ENCODE measurements at regions not wholly inside any gene's neighbourhood (a gene's known extent, or its start where the extent isn't known, plus 50 kb on each side); places are given as distances from the start of the nearest gene placed in this dataset.

DNA sequence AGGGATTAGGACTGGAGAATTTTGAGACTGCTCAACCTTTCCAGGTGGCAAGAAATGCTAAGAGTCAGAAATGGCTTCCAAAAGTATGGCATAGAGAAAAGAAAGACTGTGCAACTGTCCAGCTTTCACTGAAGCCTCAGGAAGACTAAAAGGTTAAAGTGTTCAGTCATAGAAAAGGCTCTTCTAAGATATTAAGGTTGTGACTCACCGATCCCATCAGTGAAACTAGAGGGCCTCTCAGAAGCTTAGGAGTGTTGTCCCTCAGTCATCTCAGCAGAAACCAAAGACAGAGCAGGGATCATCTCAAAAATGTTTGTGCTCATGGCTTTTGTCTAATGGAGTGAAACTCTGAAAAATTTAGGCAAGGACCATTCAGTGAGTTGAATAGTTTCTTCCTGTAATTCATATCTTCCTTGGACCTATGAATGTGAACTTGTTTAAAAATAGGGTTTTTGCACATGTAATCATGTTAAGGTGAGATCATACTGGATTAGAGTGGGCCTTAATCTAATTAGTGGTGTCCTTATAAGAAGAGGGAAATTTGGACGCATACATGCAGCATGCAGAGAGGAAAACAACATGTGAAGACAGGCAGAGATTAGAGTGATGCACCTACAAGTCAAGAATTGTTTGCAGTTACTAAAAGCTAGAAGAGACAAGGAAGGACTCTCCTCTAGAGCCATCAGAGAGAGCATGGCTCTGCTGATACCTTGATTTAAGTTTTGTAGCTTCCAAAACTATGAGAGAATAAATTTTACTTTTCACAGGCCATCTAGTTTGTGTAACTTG lies 71.3 kb downstream of the RPE65 start:
- no peak for DNase-seq (ENCODE audit: low read depth in 2 of 2)

DNA sequence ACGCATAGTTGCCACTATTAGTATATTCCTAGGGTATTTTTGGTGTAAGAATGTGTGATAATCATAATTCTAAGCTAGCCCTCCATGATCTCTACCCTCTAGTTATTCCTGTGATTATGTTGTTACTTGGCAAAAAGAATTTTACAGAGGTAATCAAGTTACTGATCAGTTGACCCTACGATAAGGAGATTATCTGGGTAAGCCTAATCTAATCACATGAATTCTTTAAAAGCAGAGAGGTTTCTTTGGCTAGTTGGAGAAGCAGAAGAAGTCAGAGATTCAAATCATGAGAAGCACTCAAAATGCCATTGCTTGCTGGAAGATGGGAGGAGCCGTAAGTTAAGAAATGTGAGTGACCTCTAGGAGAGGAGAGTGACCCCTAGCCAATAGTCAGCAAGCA lies 72.7 kb downstream of the RPE65 start:
- no peak for DNase-seq (ENCODE audit: low read depth in 2 of 2)

DNA sequence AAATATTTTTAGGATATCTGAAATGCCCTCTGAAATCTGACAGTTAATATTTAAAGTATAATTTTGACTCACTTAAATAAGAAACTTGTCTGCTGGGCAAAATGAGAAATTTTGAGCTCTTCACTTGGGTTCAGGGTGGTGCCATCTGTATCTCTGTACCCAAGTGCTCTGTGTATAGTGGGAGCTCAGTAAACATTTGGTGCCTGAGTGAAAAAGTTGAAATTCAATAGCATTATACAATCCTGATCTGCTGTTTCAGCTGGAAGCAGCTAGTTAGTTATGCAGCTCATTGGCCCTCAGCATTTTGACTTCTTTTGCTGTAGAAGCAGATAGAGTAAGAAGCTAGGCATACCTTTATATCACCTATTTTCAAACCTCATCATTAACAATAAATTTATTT lies 73.3 kb downstream of the RPE65 start:
- DNase-seq (ENCODE audit: low read depth in 2 of 2) = no peak

DNA sequence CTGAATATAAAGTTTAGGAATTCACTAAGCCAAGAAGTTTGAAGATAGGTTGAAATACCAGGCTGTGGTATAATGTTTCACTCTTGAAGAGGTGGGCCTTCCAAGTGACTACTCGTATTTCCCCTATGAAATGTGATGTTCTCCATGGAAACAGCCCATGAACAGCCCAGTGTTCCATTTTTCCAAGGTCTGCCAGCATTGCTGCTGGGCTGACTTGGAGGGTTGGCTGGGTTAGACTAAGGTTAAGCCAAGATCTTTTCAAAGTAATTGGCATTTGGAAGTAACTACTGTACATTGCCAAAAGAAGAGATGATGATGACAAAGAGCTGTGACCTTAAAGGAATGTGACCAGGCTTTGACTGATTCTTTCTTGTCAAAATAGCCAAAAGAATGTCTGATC lies 73.8 kb downstream of the RPE65 start:
- DNase-seq (ENCODE audit: low read depth in 2 of 2) = no peak

DNA sequence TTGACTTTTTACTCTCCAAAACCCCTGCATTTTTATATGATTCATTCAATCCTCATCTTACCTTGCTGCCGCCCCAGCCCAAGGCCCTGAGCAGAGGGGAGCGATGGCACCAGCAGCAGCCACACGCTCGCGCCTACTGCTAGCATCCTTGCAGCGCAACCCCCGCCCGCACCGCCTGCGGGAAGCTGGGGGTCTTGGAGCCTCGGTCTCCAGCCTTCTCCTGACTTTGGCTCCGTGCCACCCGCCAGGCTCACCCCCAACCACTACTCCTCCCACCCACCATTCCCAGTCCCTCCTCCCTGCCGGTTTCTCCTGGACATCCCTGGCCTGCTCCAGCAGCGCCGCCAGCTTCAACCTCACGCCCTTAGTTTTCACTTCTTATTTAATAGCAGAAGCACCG lies 76.6 kb downstream of the RPE65 start:
- DNase-seq (ENCODE audit: low read depth in 2 of 2) = no peak

DNA sequence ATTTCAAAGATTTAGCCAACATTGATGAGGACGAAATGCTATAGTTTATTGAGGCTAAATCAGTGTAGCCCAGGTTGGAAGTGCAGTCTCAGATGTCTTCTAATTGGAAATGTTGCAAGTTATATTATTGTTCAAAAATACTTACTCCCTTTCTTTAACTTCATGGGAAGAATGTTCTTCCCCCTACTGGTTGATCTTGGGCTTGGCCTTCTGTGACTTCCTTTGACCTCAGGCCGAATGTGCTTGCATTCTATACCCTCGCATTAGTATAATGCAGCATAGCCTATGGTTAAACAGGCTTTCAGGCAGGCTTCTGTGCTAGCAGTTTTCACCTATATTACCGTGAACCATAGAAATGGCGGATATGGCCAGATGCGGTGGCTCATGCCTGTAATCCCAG lies 77.3 kb downstream of the RPE65 start:
- DNase-seq (ENCODE audit: low read depth in 2 of 2) = no peak

DNA sequence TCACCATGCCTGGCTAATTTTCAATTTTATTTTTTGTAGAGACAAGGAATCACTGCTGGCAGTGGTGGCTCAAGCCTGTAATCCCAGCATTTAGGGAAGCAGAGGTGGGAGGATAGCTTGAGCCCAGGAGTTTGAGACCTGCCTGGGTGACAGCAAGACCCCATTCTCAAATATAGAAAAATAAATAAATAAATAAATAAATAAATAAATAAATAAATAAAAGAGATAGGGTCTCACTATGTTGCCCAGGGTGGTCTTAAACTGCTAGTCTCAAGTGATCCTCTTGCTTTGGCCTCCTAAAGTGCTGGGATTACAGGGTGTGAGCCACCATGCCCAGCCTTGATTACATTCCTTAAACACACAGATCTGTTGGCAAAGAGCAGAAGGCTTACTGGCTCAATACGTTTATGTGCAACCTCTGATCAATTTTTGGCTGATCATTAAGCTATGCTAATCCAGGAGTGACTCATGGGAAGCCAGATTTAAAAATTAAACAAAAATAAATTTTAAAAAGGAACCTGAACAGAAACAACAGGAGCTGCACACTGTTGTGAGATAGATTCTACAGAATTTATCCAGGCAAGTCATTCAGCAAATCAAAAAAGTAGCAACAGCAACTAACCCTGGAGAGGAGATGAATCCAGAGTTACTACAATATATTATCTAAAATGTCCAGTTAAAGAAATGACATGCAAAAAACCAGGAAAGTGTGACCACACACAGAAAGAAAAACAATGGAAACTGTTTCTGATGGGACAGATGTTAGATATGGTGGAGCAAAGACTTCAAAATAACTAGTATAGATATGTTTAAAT lies 79.4 kb downstream of the RPE65 start:
- DNase-seq (ENCODE audit: low read depth in 2 of 2) = no peak

DNA sequence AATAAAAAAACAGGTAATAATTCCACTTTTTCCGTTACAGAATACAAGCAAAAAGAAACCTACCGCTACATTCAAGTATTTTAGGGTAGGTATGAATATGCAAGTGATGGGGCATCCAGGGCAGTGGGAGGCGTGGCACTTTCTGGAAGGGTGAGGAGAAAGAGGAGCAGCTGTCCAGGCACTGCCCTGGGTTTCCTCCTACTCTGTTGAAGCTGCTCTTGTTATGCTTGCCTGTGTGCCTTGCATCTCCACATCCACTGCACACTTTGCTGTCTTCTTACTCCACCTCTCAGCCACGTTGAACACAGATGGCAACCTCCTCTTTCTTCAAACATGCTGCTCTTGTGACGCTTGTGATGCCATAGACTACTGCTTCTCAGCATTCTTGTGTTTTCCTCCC lies 83.2 kb downstream of the RPE65 start:
- no peak for DNase-seq (ENCODE audit: low read depth in 2 of 2)

DNA sequence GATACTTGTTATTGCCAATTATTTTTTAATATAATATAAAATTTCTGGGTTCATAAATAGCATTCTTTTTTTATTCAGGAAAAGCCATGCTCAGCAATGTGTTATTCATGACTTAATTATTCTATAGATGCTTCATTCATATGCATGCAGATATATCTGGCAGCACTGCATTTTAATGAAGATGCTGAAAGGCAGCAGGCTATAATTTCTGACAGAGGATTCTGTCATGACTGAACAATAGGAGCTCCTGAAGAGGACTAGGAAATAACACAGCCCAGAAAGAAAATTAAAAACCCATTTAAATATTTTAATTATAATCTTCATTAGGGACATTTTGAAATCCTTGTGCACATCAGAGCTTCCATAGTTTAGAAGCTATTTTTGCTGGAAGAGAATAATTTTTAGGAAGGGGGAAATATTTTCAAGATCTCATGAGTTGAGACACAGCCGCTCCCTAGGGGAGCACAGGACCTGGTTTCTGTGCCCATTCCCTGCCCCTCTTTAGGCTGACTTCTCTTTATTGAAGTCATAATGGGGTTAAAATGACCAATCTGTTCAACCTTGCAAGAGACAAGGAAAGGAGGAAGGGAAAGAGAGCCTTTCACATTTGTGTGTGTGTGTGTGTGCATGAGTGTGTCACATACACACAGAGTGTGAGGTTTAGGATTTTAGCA lies 83.9 kb downstream of the RPE65 start:
- no peak for DNase-seq (ENCODE audit: low read depth in 2 of 2)

DNA sequence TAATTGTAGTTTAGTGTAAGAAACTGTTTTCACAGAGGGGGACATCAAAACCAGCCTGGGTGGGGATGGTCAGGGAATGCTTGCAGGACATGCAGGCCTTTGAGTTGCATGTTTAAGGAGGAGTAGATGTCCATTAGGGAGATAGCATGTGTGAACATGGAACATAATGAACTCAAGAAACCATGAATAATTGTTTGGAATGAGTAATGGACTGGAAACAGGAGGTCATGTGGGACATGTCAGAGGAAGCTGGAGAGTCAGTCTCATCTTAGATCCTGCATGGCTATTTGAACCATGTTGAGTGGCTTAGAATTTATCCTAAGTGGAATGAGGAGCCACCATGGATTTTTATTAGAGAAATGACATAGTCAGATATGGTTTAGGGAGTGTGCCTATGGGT lies 86.4 kb downstream of the RPE65 start:
- no peak for DNase-seq (ENCODE audit: low read depth in 2 of 2)

DNA sequence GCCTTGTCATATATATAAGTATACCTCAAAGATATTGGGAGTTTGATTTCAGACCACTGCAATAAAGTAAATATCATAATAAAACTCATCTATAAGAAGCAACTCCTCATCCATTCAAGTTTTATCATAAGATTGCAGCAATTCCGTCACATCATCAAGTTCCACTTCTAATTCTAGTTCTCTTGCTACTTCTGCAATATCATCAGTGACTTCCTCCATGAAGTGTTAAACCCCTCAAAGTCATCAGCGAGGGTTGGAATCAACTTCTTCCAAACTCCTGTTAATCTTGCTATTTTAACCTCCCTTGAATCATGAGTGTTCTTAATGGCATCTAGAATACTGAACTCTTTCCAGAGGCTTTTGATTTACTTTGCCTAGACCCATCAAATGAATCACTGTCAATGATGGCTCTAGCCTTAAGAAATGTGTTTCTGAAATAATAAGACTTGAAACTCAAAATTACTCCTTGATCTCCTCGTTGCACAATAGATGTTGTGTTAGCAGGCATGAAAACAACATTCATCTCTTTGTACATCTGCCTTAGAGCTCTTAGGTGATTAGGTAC lies 88.3 kb downstream of the RPE65 start:
- DNase-seq (ENCODE audit: low read depth in 2 of 2) = no peak

DNA sequence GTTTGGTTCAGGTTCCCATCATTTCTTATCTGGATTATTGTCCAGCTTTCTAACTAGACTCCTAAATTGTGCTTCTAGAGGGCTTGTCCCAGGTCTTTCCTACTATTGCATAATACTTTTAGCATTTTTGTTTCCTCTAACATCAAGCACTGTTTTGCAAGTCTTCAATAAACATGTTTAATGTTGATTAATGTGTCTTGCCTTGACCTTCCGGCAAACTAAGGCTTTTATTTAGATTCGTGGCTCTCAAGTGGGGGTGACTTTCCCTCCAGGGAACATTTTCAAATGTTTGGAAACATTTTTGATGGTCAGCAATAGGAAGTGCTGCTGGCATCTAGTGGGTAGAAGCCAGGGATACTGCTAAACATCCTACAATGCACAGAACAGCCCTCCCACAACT lies 90.7 kb downstream of the RPE65 start:
- DNase-seq (ENCODE audit: low read depth in 2 of 2) = no peak

DNA sequence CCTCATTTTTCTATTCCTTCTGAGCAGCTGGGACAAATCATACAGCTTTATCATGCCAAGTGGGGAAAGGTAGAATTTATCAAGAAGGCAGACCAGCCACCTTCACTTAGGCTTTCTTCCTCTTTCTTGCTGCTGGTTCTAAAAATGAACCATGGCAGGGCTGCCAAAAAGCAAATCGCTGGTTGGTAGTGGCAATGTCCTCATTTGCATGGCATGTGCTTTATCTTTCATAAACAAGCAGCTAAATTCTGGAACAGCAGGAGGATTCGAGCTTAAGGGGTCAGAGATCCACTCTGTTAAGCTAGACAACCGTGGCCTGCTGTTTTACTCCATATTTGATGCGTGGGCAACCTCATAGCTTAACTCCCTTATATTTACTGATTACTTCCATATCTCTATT lies 91.3 kb downstream of the RPE65 start:
- DNase-seq (ENCODE audit: low read depth in 2 of 2) = no peak

DNA sequence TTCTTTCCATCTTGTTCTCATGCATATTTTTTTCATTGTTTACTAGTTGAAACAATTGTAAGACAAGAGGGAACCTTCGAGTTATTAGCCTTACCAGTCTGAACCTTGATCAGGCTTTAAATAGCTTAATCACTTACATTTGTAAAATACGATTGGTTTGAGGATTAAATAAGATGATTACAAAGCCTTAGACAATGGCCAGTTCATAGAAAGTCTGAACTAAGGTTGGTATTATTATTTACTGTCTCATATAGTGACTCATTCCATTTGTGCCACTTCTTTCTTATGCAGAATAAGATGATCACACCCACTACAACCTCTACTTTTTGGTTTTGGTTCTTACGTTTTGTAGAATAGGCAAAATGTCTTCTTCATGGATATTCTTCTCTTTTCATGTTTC lies 94.1 kb downstream of the RPE65 start:
- DNase-seq (ENCODE audit: low read depth in 2 of 2) = no peak

DNA sequence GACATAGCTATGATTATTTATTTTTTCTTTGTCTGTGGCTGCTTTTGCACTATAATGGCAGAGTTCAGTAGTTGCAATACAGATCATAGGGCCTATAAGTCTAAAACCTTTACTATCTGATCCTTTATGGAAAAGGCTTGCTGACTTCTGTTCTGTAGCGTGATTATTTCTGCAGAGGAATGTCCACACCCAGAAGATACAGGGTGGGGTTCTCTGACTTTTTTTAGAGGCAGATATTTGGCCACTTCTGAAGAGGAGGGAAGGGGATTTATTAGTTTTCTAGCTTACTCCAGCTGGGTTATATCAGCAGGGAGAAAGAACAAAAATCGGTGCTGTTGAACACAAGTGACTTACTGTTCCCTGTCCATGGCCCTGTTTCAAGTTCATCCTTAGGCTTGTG lies 97.6 kb downstream of the RPE65 start:
- no peak for DNase-seq (ENCODE audit: low read depth in 2 of 2)

DNA sequence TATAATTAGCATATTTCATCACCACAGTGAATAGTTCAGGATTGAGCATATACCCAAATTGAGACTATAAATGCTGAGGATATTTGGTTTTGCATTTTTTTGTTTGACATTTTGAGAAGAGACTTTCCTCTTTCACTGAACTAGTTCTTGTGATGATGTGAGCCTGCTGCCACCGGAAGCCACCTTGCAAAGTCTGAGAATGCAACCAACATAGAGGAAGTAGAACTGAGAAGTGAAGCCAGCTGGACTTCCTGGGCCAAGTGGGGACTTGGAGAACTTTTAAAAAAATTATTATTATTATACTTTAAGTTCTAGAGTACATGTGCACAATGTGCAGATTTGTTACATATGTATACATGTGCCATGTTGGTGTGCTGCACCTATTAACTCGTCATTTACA lies 102.3 kb downstream of the RPE65 start:
- DNase-seq (ENCODE audit: low read depth in 2 of 2) = no peak

DNA sequence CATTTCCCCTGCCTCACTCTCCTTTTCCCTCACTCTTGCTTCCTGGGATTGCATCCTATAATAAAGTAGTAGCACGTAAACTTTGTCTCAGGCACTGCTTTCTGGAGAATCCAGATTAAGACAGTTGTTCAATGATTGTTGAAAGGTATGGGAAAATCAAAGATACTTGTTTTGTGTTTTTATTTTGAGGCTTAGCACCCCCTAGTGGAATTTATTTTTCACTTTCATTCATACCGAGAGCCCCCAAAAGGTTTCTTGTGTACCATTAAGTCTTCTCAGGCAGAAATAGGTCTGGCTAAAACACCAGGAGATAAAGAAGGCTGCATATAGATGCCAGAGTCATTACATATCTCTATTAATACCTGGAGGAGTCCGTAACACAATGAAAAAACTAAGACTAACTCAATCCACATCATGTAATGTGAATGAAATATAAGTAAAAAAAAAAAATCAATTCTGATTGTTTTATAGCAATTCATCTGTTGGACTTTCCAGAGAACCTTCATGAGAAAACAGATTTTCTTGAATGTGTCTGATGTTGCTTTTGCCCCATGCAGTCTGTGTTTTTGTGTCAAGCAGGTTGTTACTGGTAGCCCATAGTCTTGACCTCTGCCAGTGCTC lies 103.5 kb downstream of the RPE65 start:
- DNase-seq (ENCODE audit: low read depth in 2 of 2) = peak; percentile 10 to 53

DNA sequence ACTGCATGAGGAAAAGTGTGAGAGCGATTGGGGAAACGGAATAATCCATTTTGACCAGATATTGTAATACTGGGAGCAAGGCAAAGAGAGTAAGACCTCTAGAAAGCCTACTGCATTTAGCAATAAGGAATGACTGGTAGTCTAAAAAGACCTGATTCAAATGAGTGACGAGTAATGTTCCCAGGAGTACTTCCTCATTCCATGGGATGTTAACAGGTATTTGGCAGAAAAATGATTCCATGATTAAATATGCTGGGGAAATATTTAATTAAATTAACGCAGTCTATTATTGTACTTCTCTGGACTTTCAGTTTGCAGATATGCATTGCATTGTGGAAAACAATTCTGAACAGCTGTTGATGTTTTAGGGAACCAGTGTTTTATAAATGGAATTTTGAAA lies 105.5 kb downstream of the RPE65 start:
- DNase-seq (ENCODE audit: low read depth in 2 of 2) = no peak

DNA sequence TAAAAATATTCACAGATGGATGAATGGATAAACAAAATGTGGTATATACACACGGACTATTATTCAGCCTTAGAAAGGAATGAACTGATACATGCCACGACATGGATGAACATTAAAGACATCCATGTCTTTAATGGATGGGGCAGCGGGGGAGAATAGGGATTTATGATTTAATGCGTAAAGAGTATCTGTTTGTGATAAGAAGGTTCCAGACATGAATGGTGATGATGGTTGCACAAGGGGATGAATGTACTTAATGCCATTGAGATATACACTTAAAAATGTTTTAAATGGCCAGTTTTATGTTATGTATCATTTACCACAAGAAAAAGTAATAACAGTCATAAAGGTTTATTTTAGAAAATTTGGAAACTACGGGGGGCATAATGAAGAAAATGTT lies 108.6 kb upstream of the WLS start:
- DNase-seq (ENCODE audit: low read depth in 2 of 2) = no peak

DNA sequence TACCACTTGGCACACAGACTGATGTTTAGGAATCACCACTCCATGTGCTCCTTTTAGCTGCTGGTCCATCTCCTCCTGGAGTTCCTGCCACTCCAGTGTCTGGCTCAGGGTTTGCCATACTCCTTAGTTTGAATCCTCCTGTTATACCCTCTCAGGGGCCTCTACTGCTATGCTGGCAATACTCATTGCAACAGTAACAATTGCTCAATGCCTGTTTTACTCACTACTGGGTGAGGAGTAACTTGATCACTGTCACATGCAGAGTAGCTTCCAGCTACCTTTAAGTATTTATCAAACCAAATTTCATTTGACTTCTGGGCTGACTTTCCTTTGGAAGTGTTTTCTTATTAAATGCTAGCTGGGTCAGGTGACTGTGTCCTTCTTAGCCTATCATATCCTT lies 107.2 kb upstream of the WLS start:
- no peak for DNase-seq (ENCODE audit: low read depth in 2 of 2)

DNA sequence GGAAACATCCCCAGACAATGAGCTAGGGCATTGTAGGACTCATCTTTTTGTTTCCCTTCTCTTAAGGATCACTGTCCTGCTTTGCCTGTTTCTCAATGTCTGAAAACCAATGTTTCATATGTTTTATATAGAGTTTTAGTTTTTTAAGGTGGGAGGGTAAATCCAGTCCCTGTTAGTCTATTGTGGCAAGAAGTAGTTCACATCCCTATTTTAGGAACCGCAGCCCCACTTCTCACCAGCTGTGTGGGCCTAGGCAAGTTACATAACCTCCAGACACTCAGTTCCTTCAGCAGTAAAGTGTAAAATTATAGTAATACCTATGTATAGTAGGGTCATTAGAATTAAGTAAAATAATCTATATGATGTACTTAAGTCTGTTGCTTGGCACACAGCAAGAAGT lies 105.8 kb upstream of the WLS start:
- DNase-seq (ENCODE audit: low read depth in 2 of 2) = no peak

DNA sequence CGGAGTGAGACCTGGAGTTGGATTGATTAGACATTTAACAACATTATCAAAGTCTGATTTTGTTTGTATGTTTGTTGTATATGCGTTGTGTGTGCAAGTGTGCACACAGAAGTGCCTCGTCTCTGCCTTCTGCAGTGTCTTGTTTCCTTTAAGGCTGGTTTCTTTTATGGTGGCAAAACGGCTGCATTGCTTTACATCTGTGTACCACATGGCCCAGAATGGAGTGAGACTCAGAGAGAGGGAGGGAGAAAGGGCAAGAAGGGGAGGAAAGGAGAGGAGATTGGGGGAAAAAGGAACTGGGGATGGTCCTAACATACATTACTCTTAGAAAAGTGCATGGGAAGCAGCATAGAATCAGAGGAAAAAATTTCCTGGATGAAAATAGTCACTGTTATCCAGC lies 99.7 kb upstream of the WLS start:
- no peak for DNase-seq (ENCODE audit: low read depth in 2 of 2)
